ENCODE measurements at regions not wholly inside any gene's neighbourhood (a gene's known extent, or its start where the extent isn't known, plus 50 kb on each side); places are given as distances from the start of the nearest gene placed in this dataset.
"Not testable (repeated sequence)": the region's sequence is repeated elsewhere in the genome, so short reads cannot be mapped to it uniquely, and the experiment has no call there.

- H3K36me3 ChIP-seq, result no peaks in the 10 kb centered on the region
- no peaks in the 10 kb centered on the region for H3K27me3 ChIP-seq
- TF ChIP-seq POLR2A (IDR thresholded peaks at IDR 0.05) (no peak), POLR2AphosphoS5 (IDR thresholded peaks at IDR 0.05) (no peak), CTCF (IDR thresholded peaks at IDR 0.05) (no peak)
- H3K4me3 ChIP-seq, result no peak overlapping the region
- intact Hi-C loops (cut with DNase I; ENCODE audit: low total_unique reads), result loop anchor here (5.0 kb wide), 1 partner anchor 1018 kb away; no protein-coding TSS in a partner anchor
- no peaks in the 10 kb centered on the region for H3K4me1 ChIP-seq
- no peak for DNase-seq (ENCODE audit: low spot score in 2 of 2)
- no peak overlapping the region for H3K27ac ChIP-seq
- no peaks in the 10 kb centered on the region for H3K9me3 ChIP-seq
Measured at GRCh38 chr10:31209478-31209877, 109.5 kb upstream of the ZEB1 start.

- H3K36me3 ChIP-seq, result no peaks in the 10 kb centered on the region
- TF ChIP-seq POLR2A (IDR thresholded peaks at IDR 0.05) (no peak), CTCF (IDR thresholded peaks at IDR 0.05) (no peak), POLR2AphosphoS5 (IDR thresholded peaks at IDR 0.05) (no peak)
- no peaks in the 10 kb centered on the region for H3K4me1 ChIP-seq
- intact Hi-C loops (cut with DNase I; ENCODE audit: low total_unique reads), result no loop called here
- DNase-seq (ENCODE audit: low spot score in 2 of 2), result no peak
- H3K27me3 ChIP-seq, result no peaks in the 10 kb centered on the region
- no peak overlapping the region for H3K27ac ChIP-seq
- no peak overlapping the region for H3K4me3 ChIP-seq
- H3K9me3 ChIP-seq, result no peaks in the 10 kb centered on the region
Measured at GRCh38 chr10:31210190-31210589, 108.8 kb upstream of the ZEB1 start.

- Histone ChIP-seq H3K27ac (no peak overlapping the region), H3K9me3 (no peaks in the 10 kb centered on the region), H3K27me3 (no peaks in the 10 kb centered on the region), H3K4me1 (no peaks in the 10 kb centered on the region), H3K4me3 (no peak overlapping the region), H3K36me3 (no peaks in the 10 kb centered on the region)
- intact Hi-C loops (cut with DNase I; ENCODE audit: low total_unique reads), result no loop called here
- no peak for TF ChIP-seq CTCF (IDR thresholded peaks at IDR 0.05)
- TF ChIP-seq POLR2A (IDR thresholded peaks at IDR 0.05), result no peak
- no peak for TF ChIP-seq POLR2AphosphoS5 (IDR thresholded peaks at IDR 0.05)
- no peak for DNase-seq (ENCODE audit: low spot score in 2 of 2)
Measured at GRCh38 chr10:31213959-31214358, 105.1 kb upstream of the ZEB1 start.

- Histone ChIP-seq H3K27ac (no peak overlapping the region), H3K27me3 (no peaks in the 10 kb centered on the region), H3K4me1 (no peaks in the 10 kb centered on the region), H3K9me3 (no peaks in the 10 kb centered on the region), H3K36me3 (no peaks in the 10 kb centered on the region), H3K4me3 (no peak overlapping the region)
- TF ChIP-seq POLR2A (IDR thresholded peaks at IDR 0.05) (no peak), CTCF (IDR thresholded peaks at IDR 0.05) (no peak), POLR2AphosphoS5 (IDR thresholded peaks at IDR 0.05) (no peak)
- intact Hi-C loops (cut with DNase I; ENCODE audit: low total_unique reads), result no loop called here
- no peak for DNase-seq (ENCODE audit: low spot score in 2 of 2)
Measured at GRCh38 chr10:31215052-31215451, 104.0 kb upstream of the ZEB1 start.

- Histone ChIP-seq H3K27me3 (no peaks in the 10 kb centered on the region), H3K36me3 (no peaks in the 10 kb centered on the region), H3K27ac (no peak overlapping the region), H3K4me3 (no peak overlapping the region), H3K4me1 (no peaks in the 10 kb centered on the region), H3K9me3 (no peaks in the 10 kb centered on the region)
- no peak for TF ChIP-seq POLR2A (IDR thresholded peaks at IDR 0.05)
- TF ChIP-seq POLR2AphosphoS5 (IDR thresholded peaks at IDR 0.05), result no peak
- TF ChIP-seq CTCF (IDR thresholded peaks at IDR 0.05), result no peak
- intact Hi-C loops (cut with DNase I; ENCODE audit: low total_unique reads), result no loop called here
- DNase-seq (ENCODE audit: low spot score in 2 of 2), result no peak
Measured at GRCh38 chr10:31219306-31219705, 99.7 kb upstream of the ZEB1 start.

GRCh38 chr10:31228780-31229179, 90.2 kb upstream of the ZEB1 start:
- H3K9me3 ChIP-seq; intact Hi-C loops (cut with DNase I; ENCODE audit: low total_unique reads): not testable (repeated sequence)

More at GRCh38 chr10:31228780-31229179, 90.2 kb upstream of the ZEB1 start:
- not testable (repeated sequence) for H3K4me1 ChIP-seq; H3K27me3 ChIP-seq; H3K27ac ChIP-seq; DNase-seq (ENCODE audit: low spot score in 2 of 2); H3K4me3 ChIP-seq; H3K36me3 ChIP-seq
